Head of caudate nucleus (tissue), 42 donors: ENCODE measurements at regions not wholly inside any gene's neighbourhood (a gene's known extent, or its start where the extent isn't known, plus 50 kb on each side); places are given as distances from the start of the nearest gene placed in this dataset.

ENCODE experiments used
- DNase-seq, 42 donors: peaks; one replicate each; pipeline versions ENCODE4 v3.0.0 to v3.0.0-alpha.2; 2020 to 2021; ENCODE audit warnings: mixed read lengths in 7 of 42
- intact Hi-C: fragments of 100-400 bp; cut with DNase I; formaldehyde crosslinking; loops from one replicate; pipeline ENCODE4 v1.15.0; 2022

DNA sequence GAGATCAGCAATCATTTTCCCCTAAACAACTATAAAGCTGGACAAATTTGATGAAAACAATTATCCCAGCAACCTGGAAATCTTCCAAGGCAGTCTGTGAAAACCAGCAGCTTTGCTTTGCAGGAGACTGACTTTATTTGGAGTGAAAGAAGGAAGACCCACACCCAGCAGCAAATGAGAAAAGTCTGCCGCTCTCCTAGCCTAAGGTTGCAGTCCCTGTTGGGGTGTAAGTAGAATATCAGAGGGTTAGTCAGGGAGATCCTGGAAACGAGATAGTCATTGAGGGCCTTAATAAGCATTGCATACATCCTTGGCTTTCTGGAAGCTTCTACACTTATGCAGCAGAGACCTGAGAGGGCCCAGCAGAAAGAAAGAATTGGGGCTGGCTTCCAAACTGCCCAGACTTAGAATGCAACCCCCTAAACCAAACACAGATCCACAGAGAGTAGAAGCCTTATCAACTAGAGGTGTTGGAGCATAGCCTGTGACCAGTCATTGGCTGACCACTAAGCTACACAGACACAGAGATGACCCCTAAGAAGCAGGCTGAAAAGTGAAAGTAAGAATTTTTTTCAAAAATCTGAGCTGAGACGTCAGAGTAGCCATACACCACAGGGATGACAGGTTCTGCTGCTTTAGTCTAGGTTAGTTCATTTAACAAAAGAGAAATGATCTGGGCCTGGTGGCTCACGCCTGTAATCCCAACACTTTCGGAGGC, 98.3 kb downstream of the LYPLAL1 start:
- intact Hi-C loops, result no loop called here
- DNase-seq, result no peak

DNA sequence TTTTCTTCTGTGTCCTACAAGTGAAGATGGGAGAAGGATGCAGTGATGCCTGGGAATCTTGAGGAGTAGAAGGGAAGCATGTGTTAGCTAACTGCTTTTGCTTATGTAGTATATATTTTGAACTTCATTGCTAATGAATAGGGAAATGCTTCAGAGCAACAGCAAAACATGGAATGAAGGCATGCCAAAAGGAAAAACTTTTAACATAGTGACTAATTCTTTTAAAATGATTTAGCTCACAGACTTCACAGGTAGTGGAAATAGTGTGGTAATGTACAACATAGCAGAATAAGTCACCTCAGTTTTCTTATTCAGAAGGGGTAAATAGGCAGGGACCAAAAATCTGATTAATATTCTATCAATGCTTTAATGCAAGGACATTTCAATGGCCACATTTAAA, 95.5 kb downstream of the LYPLAL1 start:
- intact Hi-C loops, result no loop called here
- no peak for DNase-seq

DNA sequence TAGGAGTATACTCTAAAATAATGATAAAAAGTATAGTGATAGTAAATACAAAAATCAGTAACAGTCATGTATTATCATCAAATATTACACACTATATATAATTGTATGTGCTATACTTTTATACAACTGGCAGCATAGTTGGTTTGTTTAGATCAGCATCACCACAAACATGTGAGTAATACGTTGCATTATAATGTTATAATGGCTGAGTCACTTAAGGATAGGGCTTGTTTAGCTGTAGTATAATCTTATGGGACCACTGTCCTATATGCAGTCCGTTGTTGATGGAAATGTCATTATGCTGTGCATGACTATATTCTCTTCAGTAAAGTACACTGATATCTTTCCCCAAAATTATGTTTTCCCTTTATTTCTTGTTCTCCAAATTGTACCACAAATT, 92.8 kb downstream of the LYPLAL1 start:
- DNase-seq, result no peak

DNA sequence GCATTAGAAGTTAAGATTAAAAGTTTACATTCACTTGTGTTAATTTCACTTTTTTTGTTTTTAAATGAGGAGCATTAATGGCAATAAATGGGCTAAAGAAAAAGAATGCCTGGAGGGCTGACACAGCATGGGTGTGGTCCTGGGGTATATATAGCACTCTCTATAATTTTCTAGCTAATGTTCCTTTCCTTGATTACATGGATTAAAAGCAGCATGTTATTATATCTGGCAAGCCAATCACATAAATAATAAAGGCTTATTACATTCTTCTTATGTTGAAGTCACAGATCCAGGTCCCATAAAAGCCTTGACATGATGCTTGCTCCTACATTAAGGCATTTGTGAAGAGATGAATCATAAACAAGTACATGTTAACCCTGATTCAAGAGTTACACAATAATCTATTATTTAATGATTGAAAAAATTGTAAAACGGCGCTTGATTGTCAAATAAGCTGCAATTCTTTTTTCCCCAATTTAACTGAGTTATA, 91.4 kb downstream of the LYPLAL1 start:
- DNase-seq, result no peak
- intact Hi-C loops, result no loop called here

More for the DNA sequence above, 92.8 kb downstream of the LYPLAL1 start:
- intact Hi-C loops, result no loop called here

DNA sequence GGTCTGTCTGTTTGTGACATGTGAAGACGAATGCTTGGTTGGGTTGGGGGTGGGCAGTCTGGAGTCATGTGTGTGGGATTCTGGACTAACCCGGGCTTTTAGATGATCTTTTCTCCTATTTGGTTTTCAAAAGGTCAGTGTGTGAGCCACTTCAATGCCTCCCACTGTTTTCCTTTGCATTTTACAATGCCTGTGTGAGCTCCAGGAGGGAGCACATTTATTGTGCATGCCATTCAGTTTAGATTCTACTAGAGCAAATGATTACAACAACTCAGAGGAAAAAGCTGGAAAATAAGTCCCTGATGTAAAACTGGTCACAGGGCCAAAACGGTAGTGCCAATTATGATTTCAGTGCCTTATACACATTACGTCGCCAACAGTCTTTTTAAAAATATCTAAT, 90.9 kb downstream of the LYPLAL1 start:
- no peak for DNase-seq
- intact Hi-C loops, result no loop called here
